Stimulated activated CD8-positive, alpha-beta memory T cell treated with anti-CD3 and anti-CD28 coated beads, Interleukin-12 subunit alpha, Interleukin-12 subunit beta, amount 100 ng/mL, for 1 hour (primary cell): ENCODE measurements at regions not wholly inside any gene's neighbourhood (a gene's known extent, or its start where the extent isn't known, plus 50 kb on each side); places are given as distances from the start of the nearest gene placed in this dataset.

ENCODE experiments used
- DNase-seq: peaks from one replicate; pipeline ENCODE4 v3.0.0-alpha.2; 2020; ENCODE audit warnings: low read depth

DNA sequence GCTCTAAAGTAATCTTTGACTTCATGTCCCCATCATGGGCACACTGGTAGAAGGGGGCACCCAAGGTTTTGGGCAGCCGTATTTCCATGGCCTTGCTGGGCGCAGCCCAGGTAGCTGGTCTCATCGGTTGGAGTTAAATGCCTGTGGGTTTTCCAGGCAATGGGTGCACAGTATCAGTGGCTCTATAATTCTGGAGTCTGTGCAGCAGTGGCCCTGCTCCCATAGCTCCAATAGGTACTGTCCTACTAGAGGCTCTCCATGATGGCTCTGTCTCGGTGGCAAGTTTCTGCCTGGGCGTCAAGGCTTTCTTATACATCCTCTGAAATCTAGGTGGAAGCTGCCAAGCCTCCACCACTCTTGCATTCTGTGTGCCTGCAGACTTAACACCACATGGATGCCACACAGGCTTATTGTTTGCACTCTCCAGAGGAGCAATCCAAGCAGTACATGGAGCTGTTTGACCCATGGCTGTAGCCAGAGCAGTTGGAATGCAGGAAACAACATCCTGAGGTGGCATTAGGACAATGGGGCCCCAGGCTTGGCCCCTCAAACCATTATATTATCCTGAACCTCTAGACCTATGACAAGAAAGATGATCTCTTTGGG is 60.5 kb upstream of the UGT8 start:
- DNase-seq, result no peak

DNA sequence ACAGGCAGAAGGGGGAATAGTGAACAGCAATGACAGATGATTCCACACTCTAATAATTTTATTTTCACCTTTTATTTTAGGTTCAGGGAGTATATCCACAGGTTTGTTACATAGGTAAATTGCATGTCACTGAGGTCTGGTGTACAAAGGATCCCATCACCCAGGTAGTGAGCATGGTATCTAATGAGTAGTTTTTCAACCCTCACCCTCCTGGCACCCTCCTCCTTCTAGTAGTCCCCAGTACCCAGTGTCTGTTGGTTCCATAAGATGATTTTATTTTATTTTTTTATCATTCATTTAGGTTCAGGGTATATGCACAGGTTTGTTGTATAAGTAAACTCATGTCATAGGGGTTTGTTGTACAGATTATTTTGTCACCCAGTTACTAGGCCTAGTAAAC is 58.6 kb upstream of the UGT8 start:
- no peak for DNase-seq

DNA sequence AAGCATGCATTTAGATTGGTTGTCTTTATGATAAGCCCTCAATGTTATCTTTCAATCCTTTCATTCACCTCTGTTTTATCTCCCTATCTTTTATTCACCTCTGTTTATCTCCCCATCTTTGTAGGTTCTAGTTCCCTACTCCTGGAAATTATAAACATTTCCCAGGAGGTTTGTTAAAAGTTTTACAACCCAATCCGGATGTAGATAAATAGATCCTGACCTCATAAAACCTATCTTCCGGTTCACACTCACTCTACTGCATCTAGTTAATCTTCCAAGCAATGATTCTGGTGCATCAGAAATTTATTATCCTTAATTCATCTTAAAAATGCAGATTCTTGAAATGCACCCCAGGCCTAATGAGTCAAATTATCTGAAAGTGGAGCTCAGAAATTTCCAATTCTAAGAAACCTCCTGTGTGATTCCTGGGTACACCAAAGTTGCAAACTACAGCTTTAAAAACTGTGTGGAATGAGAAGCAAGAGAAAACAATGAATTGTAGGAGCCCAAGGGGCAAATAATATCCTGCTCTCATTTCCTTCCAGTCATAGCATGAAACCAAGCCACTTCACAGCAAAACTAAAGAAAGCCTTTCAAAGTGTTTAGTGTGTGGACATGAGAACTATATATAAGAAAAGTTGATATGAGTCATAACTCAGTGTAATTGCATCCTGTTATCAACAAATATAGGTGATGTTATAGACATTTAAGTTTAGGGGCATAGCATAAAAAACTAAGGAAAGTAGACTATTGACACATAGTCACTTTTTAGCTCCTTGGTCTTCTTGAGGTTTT is 51.1 kb upstream of the UGT8 start:
- no peak for DNase-seq
